ENCODE measurements at regions not wholly inside any gene's neighbourhood (a gene's known extent, or its start where the extent isn't known, plus 50 kb on each side); places are given as distances from the start of the nearest gene placed in this dataset.

DNA sequence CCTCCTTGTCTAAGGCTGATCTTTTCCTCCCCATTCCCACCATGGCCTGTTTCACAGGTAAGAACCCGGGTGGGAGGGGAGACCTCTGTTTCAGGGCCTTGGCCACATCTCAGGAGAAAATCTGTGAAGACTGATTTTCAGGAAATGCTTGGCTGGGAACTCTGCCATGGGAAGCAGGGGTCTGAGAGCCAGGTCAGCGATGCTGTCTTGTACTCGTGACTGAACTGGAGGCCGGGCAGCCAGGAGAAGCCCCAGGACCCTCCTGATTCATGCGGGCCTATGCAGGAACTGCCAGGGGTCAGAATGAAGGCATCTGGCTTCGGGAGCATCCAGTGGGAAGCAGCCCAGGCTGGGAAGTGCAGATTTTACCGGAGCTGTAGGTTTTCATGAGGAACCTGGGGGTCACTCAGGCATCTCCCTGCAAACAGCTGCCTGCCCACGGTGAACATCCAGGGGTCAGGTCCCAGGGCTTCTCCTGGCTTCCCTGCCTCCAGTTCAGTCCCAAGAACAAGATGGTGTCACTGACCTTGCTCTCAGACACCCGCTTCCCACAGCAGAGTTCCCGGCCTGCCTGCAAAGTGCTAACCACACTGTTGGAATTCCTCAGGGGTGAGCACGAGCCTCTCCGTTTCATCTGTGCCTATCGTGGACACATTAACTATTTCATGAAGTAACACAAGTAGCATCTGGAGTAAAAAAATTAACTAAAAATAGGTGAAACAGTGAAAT lies 90.2 kb upstream of the SULF2 start:
- no peak for DNase-seq

DNA sequence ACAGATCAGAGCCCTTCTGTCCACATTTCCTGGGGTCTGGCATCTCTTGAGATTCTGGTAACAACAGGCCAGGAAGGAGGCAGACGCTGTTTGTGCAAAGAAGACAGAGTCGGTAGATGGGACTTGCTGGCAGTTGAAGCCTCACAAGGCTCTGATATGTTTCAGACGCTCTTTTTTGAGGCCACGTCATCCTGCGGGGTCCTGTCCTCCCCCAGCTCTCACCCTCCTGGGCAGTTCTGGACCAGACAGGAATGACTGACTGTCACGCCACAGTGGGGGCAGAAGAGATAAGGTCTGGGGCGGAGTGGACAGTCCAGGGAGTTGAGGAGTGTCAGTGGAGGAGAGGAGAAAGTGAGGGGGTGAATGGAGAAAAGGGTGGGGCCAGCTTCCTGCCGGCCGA lies 87.1 kb upstream of the SULF2 start:
- no peak for DNase-seq

DNA sequence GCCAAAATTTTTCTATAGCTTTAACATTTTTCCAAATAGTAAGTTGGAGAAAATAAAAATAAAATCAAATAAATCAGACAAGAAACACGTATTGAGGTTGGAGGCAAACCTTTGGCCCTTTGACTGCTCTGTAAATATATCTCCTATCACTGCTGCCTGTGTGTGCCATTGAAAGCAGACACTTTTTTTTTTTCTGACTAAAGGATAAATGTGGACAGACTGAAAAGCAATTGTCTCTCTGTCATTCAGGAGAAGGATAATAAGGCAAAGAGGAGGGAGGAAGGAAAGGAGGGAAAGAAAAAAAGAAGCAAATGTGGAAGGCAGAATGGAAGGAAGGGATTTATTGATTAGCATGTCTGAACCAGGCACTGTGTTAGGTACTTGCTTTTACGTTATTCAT lies 85.2 kb upstream of the SULF2 start:
- DNase-seq: no peak

DNA sequence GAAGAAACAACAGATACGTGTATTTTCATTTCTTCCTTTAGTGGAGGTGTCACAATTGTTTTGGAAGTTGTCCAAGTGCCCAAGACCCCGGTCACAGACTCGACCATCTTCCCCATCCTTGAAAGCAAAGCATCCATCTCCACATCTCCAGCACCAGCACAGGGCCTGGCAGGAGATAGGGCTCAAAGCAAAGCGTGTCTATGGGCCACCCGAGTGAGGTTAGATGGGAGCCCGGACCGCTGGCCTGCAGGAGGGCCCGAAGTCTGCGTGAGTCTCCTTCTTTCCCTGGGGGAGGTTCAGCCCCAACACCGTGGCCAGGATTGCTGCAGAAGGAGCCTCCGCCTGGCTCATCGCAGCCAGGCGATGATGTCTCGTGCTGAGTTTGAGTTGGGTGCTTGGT lies 83.5 kb upstream of the SULF2 start:
- DNase-seq: no peak

DNA sequence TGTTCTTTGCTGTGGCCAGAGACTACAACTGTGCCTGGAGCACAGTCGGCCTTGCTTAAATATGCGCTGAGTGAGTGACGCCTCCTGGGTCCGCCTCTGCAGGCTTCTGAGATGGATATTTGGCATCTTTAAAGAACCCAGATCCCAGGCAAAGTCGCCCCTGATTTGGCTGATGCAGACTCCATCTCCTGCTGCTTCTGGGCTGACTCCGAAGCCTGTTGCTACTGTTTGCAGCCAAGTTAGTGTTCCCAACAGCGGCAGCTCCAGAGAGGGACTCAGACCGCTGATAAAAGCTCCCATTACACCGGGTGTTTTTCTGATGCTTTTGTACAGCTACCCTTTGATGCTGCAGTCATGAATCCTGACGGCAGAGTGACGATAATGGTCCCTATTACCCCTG lies 83.0 kb upstream of the SULF2 start:
- DNase-seq: no peak

DNA sequence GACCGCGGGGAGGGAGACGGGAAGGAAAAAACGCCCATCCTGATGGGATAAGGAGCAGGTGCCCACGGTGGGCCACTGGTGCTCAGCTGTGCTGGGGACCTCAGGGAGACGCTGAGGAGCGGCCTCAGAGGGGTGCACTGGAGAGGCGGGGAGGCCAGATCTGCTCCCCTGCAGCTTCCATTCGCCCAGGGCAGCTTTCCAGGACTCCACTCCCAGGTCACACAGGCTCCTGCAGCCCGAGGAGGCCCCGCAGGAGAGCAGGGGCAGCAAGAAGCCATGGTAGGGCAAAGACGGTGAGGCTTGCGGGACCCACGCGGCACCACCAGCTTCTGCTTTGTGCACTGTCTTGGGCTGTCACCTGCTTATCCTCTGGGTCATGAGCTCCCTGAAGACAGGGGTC lies 82.5 kb upstream of the SULF2 start:
- no peak for DNase-seq

DNA sequence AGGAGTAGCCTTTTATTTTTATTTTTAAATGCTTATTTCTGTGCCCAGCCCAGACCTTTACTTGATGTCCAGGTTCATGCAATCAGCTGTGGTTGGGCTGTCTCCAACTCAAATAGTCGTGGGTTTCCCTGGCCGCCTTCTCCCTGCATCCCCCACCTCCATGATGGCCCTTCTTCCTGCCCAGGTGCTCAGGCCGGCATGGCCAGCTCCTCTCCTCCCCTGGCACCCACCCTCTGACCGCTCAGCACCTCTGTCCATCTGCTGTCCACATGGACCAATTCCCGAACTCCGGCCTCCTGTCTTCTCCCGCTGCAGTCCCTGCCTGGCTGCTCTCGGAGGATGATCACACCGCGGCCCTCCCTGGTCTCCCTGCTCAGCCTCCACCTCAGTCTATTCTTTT lies 81.2 kb upstream of the SULF2 start:
- DNase-seq: no peak

DNA sequence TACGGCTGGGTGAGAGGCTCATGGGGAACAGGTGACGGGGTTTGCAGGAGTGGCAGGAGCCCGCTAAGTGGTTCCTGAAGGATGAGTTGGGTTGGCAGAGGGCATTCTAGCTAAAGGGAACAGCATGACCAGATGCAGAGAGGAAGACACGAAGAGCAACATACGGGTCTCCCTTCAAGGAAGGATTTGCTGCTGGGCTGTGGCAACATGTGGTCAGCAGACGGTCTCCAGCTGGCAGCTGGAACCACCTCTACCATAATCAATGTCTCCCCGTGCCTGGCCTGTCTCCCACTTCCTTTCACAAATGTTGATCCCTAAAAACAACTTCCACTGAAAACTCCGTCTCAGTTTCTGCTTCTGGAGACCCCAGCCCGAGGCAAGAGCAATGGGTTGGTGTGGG lies 80.6 kb upstream of the SULF2 start:
- no peak for DNase-seq

DNA sequence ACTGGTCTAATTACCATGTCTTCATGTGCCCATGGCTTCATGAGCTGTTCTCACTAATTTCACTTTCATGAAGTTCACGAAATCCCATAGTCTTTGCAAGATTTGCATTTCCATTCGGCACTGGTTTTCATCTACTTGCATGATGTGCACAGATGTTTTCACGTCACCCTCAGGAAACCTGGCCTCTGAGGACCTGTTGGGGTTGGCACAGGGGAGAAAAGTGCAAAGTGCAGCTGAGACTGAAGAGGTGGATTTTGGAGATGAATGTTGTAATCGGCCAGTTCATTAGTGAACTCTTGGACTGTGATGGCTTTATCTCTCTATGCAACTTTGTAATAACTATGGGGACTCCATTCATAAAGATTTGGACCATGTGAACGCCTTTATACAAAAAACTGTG lies 80.2 kb upstream of the SULF2 start:
- DNase-seq: no peak

DNA sequence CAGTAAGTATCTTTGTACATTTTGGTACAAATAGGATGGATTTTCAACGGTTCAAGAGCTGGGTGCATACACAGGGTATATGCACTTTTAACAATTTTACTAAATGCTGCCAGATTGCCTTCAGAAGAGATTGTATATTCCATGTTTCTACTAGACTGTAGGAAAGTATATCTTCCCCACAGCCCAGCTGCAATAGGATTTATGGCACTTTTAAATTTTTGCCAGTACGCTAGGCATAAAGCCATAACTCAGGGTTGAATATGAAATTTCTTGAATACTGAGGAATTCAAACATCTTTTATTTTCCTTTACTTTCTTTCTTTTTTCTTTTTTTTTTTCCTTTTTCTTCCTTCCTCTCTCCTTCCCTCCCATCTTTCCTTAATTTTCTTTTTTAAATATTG lies 78.7 kb upstream of the SULF2 start:
- no peak for DNase-seq

DNA sequence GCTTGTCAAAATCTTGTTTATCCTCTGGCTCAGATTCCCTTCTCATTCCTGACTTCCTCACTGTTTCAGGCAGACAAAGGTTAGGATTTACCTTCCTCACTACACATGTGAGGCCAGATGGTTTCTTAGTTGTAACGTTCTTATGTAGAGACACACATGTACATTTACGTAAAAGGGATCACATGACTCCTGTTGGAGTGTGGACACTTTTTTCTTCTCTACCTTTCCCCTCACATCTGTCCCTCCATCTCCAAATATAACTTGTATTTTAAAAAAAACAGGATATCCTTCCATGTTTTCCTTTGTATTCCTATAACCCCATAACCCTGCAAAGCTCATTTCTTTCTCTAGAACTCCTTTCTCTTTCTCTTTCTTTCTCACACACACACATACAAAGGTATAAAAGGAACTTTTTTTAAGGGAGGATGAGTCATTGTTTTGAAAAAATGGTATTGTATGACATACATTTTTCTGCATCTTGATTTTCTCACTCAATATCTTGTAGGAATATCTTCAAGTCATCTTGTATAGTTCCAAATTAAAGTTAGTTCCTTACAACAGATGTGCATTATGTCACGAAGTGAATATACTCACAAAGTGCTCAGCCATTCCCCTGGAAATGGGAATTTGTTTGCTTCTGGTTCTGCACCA lies 78.2 kb upstream of the SULF2 start:
- DNase-seq: no peak

DNA sequence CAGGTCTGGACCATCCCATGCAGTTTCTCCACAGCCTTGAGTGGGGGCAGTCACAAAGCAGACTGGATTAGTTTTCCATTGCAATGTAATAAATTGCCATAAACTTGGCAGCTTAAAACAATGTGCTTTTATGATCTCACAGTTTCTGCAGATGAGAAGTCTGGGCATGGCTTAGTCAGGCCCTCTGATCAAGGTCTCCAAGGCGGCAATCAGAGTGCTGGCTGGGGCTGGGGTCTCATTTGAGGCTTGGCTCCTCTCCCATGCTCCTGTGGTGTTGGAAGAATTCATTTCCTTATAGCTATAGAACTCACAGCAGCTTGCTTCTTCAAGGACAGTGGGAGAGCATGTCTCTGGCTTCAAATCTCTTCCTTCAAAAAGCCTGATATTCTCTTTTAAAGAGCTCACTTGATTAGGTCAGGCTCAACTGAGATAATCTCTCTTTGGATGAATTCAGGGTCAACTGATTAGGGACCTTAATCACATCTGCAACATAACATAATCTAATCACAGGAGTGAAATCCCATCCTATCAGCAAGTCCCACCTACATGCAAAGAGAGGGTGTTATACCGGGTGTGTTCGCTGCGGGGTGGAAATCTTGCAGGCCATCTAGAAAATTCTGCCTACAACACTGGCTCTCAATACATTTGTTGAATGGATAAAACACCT lies 77.4 kb upstream of the SULF2 start:
- DNase-seq: no peak

DNA sequence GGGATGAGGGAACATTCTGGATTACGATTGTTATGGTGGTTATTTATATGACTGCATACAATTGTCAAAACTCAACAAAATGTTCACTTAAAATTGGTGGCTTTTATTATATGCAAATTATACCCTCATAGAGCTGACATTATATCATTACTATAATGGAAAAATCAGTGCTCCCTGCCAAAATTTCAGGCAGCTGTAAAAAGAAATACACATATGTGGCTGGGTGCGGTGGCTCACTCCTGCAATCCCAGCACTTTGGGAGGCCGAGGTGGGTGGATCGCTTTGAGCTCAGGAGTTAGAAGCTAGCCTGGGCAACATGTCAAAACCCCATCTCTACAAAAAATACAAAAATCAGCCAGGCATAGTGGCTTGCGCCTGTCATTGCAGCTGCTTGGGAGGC lies 75.8 kb upstream of the SULF2 start:
- no peak for DNase-seq

DNA sequence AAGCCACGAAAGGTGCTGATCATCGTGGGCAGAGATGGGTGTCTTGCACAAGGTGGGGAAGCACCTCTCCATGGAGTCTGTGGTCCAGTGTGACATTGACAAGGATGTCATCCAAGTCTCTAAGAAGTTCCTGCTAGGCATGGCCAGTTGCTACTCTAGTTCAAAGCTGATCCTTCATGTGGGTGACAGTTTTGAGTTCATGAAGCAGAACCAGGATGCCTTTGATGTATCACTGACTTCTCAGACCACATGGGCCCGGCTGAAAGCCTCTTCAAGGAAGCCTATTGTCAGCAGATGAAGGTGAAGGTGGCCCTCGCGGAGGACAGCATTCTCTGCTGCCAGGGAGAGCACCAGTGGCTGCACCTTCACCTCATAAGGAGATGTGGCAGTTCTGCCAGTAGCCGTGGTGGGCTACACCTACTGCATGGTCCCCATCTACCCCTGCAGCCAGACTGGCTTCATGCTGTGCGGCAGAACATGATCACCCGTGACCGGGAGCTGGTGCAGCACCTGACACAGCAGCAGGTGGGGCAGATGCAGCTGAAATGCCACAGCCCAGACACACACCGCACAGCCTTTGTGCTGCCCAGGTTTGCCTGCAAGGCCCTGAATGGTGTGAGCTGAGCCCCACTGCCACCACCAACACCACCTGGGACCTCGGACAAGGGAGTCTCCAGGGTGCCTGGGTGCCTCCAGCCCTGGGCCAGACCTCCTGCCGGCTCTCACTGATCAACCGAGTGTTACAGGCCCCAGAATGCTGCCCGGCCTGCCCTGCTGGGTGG lies 75.0 kb upstream of the SULF2 start:
- DNase-seq: no peak

DNA sequence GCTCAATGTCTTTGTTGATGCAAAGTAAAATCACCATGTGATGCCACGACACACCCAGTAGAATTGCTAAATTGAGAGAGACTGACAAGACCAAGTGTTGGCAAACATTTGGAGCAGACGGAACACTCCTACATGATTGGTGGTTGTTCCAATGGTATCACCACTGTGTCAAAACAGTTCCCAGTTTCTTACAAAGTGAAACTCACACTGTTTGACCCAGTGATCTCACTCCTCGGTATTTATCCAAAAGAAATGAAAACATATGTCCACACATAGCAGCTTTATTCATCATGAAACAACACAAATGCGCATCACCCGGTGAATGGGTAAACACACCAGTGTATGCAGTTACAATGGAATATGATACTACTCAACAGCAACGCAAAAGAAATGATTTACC lies 74.0 kb upstream of the SULF2 start:
- DNase-seq: no peak

DNA sequence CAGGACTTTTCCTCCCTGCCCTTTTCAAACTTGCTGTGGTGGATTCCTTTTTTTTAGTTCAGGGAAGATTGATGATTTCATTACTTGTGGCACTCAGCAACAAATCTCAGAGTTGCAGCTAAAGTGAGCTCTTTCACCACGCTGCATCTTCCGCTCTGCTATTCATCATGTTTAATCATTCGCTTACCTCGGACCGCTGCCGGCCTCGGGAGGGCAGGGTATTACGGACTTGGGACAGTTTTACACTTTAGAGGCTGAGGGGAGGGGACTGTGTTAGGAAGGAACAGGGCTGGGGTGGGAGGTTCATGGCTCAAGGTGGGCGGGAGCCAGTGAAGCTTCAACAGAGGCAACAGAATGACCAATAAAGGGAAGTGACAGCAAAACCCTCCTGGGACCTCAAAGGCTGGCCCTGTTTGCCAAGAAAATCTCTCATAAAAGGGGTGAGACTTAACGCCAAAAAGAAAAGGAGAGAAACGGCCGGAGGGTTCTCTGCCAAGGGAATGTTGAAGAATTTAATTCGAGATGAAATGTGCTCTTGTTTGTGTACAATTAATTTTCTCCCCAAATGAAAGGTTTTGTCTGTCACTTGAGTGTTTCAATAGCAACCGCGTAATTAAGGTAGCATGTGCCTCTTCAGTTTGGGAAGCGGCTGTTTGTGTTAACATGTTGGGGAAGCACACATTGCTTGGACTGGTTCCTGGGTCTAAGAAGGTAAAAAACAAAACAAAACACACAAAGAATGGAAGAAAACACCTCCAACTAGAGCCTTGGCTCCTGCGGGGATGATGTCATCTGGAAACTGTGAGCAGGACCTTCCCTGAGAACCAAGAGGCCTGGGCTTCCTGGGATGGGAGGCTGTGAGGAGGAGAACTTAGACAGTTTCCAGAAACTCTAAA lies 72.5 kb upstream of the SULF2 start:
- no peak for DNase-seq

DNA sequence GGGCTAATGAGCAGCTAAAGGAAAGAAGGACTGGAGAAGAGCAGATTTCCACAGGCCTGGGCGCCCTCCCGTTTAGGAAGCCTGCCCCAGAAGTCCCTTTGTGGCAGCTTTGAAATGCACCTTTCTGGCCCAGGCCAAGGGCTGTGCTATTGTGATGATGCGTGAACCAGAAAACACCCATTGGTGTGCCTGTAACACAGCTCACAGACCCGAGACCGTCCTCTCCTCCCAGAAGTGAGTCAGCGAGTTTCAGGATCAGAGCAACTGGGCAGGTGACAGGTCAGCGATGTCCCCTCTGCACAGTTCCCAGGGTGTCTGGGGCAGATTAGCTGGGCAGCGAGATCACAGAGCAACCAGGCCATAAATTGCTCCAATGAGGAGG lies 71.9 kb upstream of the SULF2 start:
- no peak for DNase-seq

DNA sequence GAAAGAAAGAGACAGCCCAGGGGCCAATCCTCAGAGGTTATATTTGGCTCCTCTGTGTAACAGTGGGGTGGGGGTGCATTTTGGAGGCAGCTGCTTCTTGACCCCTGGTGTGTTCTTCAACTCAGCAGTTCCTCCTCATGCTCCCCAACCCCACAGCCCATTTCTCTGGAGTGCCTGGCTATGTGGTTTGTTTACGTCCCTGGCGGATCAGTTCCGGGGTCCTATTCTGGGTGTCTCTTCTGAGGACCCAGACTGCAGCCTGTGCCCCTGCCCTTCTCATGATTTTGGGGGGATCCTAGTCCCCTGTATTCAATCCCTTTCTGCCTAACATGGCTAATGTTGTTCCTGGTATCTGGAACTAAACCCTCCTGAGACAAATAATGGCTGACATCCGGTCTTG lies 70.5 kb upstream of the SULF2 start:
- DNase-seq: no peak

DNA sequence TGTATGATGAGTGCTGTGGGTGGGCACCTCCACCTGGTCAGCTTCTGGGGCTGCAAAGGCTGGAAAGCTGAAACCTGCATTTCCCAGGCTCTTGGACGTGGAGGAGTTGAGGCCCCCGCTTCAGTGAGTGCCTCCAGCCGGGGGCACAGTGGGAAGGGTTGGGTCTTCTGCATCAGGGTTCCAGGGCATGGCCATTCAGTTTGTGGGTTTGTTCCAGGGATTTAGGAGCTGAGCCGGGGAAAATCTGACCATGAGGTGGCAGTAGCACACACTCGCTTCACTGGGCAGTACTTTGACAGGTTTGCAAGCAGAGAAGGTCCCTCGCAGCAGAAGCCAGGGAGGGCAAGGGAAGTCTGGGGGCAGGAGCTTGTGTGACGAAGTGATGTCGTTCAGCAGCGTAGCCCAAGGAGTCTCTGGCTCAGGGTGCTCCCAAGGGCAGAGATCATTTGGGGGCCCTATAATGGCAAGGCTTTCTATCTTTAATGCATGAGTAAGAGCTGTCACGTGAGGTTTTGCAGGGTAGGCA lies 69.5 kb upstream of the SULF2 start:
- no peak for DNase-seq

DNA sequence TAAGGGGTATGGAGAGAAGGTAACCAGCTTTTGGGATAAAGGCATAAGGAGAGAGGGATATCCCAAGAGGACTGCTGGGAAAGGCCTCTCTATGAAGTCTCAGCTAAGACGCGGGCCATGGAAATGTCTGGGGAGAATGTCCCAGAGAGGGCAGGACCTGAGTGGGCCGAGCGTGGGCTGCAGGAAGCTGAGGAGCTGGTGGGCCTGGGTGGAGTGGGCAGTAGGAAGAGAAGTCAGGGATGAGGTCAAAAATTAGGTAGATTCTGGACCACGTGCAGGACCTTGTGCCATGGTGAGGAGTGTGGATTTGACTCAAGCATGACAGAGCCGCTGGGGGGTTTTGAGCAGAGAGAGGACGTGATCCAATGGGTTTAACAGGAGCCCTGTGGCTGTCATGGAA lies 66.5 kb upstream of the SULF2 start:
- no peak for DNase-seq

DNA sequence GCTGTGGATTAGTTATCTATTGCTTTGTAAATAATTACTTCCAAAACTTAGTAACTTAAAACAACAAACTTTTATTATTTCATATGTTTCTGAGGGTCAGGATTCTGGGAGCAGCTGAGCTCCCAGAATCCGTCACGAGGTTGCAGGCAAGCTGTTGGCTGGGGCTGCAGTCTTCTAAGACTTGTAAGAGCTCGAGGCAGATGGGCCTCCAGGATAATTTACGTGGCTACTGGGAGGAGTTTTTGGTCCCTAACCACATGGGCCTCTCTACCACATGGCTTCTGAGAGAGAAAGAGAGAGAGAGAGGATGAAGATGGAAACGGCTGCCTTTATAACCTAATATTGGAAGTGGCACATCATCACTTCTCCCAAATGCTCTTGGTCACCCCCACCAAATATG lies 64.9 kb upstream of the SULF2 start:
- no peak for DNase-seq

DNA sequence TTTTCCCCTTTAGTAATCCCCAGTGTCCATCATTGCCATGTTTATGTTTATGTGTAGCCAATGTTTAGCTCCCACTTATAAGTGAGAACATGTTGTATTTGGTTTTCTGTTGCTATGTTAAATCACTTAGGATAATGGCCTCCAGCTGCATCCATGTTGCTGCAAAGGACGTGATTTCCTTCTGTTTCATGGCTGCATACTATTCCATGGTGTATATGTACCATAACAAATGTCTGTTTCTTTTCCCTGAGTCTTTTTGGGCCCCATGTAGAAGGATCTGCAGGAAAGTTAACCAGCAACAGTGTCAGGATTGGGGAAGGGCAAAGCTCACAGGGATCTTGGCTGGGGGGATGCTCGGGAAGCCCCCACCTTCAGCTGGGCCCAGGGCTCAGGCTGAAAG lies 64.3 kb upstream of the SULF2 start:
- DNase-seq: no peak

All from T-helper 2 cell (primary cell).